K562 (cell line): ENCODE measurements at regions not wholly inside any gene's neighbourhood (a gene's known extent, or its start where the extent isn't known, plus 50 kb on each side); places are given as distances from the start of the nearest gene placed in this dataset.

Source experiments
- CEBPZ ChIP-seq: fragments of 150-350 bp; IDR thresholded peaks from 2 replicates; pipeline ENCODE4 v1.6.1; 2014; ENCODE audit warnings: low read depth, mild to moderate bottlenecking, low read length, borderline replicate concordance
- CTCF ChIP-seq, 3 experiments: IDR thresholded peaks in 2 of 3; conservative IDR thresholded peaks in 1 of 3; 2 replicates each; pipeline ENCODE4 v1.5.1; 2011 to 2012; ENCODE audit warnings: low read length in 3 of 3, mild to moderate bottlenecking in 3 of 3, control low read depth in 2 of 3, improper control_type of control experiment in 1 of 3, inconsistent platforms in 1 of 3, low read depth in 1 of 3, mixed read lengths in 1 of 3, moderate library complexity in 1 of 3; ENCODE audit not compliant: insufficient read depth in 2 of 3
- HINFP ChIP-seq: fragments of 450-650 bp; conservative IDR thresholded peaks from 2 replicates; pipeline ENCODE4 v1.6.1; 2016; ENCODE audit warnings: missing genetic modification characterization, low read depth, mild to moderate bottlenecking, control low read depth, missing compliant biosample characterization
- MTA1 ChIP-seq: fragments of 450-650 bp; IDR thresholded peaks from 2 replicates; pipeline ENCODE4 v1.6.1; 2017; ENCODE audit warnings: borderline replicate concordance
- MTA3 ChIP-seq: fragments of 450-650 bp; formaldehyde crosslinking; IDR thresholded peaks from 2 replicates; pipeline ENCODE4 v1.6.1; 2017; ENCODE audit warnings: mild to moderate bottlenecking, borderline replicate concordance
- RBM15 ChIP-seq: fragments of 200-400 bp; formaldehyde crosslinking; IDR thresholded peaks from 2 replicates; pipeline ENCODE4 v1.6.1; 2018; ENCODE audit warnings: mild to moderate bottlenecking, low read length, moderate library complexity; ENCODE audit not compliant: insufficient read depth
- RBM25 ChIP-seq: fragments of 200-400 bp; formaldehyde crosslinking; IDR thresholded peaks from 2 replicates; pipeline ENCODE4 v1.6.1; 2018; ENCODE audit warnings: low read length, low read depth, moderate library complexity; ENCODE audit not compliant: severe bottlenecking
- SETDB1 ChIP-seq: IDR thresholded peaks from one replicate; pipeline ENCODE4 v1.6.1; 2012; ENCODE audit warnings: low read length, control low read depth, inconsistent platforms
- SIN3A ChIP-seq, 2 experiments: fragments of 150-350 bp in 1 of 2; IDR thresholded peaks; 2 replicates each; pipeline ENCODE4 v1.6.1; 2011 to 2016; ENCODE audit warnings: borderline replicate concordance in 2 of 2, low read depth in 2 of 2, low read length in 2 of 2, mild to moderate bottlenecking in 2 of 2, moderate library complexity in 2 of 2; ENCODE audit not compliant: control insufficient read depth in 1 of 2
- SMAD3 ChIP-seq: fragments of 450-650 bp; formaldehyde crosslinking; conservative IDR thresholded peaks from 2 replicates; pipeline ENCODE4 v1.4.0; 2020; ENCODE audit warnings: mild to moderate bottlenecking
- ZKSCAN8 ChIP-seq: fragments of 200-800 bp; sonication (Bioruptor generic); IDR thresholded peaks from 2 replicates; pipeline ENCODE4 v1.6.1; 2016; ENCODE audit warnings: missing genetic modification characterization, missing compliant biosample characterization
- ZNF133 ChIP-seq: fragments of 250-450 bp; sonication (Bioruptor Pico); IDR thresholded peaks from 2 replicates; pipeline ENCODE4 v1.4.0; 2020; ENCODE audit warnings: mild to moderate bottlenecking
- ZNF586 ChIP-seq: fragments of 450-650 bp; formaldehyde crosslinking; conservative IDR thresholded peaks from 2 replicates; pipeline ENCODE4 v1.4.0; 2020; ENCODE audit warnings: mild to moderate bottlenecking, moderate library complexity
- ZNF592 ChIP-seq: fragments of 450-650 bp; IDR thresholded peaks from 2 replicates; pipeline ENCODE4 v1.6.1; 2017; ENCODE audit warnings: antibody characterized with exemption, mild to moderate bottlenecking

- TF ChIP-seq CTCF (IDR thresholded peaks at IDR 0.05 in 2 of 3, conservative IDR thresholded peaks at IDR 0.05 in 1 of 3; ENCODE audit: insufficient read depth in 2 of 3, low read depth in 1 of 3, low read length in 3 of 3), result no peak
- TF ChIP-seq ZNF592, result peak; percentile 98
- TF ChIP-seq MTA3, result peak; percentile 84
- no peak for TF ChIP-seq RBM25
- TF ChIP-seq SETDB1, result no peak
- no peak for TF ChIP-seq RBM15
- peak; percentile 73; the same call in 1 of the 2 replicates for TF ChIP-seq ZKSCAN8
- no peak for TF ChIP-seq ZNF586 (CRISPR knock-in tag)
- no peak for TF ChIP-seq ZNF133
- TF ChIP-seq HINFP, result no peak
- TF ChIP-seq SMAD3 (CRISPR knock-in tag), result peak; percentile 34; the same call in 1 of the 2 replicates
- peak; percentile 56; the same call in 1 of the 2 replicates for TF ChIP-seq MTA1
- no peak for TF ChIP-seq SIN3A (IDR thresholded peaks at IDR 0.05; ENCODE audit: borderline replicate concordance in 2 of 2, control insufficient read depth in 1 of 2, low read depth in 2 of 2, low read length in 2 of 2)
- no peak for TF ChIP-seq CEBPZ
Observed at GRCh38 chr2:42967959-42968674, 175.7 kb upstream of the HAAO start (continued).
